WERI-Rb-1 (cell line): ENCODE measurements at regions not wholly inside any gene's neighbourhood (a gene's known extent, or its start where the extent isn't known, plus 50 kb on each side); places are given as distances from the start of the nearest gene placed in this dataset.

Experiments used
- DNase-seq: peaks from one replicate; pipeline ENCODE4 v3.0.0-alpha.2; 2020
- H3K27ac ChIP-seq: fragments of 250-450 bp; sonication (Bioruptor Pico); 2 replicates; pipeline ENCODE4 v1.5.1; 2020; ENCODE audit warnings: mild to moderate bottlenecking, moderate library complexity
- H3K27me3 ChIP-seq: fragments of 250-450 bp; sonication (Bioruptor Pico); 2 replicates; pipeline ENCODE4 v1.5.1; 2021; ENCODE audit warnings: mild to moderate bottlenecking, low read depth, moderate library complexity; ENCODE audit not compliant: insufficient read depth, severe bottlenecking
- H3K36me3 ChIP-seq: fragments of 250-450 bp; sonication (Bioruptor Pico); 2 replicates; pipeline ENCODE4 v1.5.1; 2020; ENCODE audit warnings: mild to moderate bottlenecking, moderate library complexity
- H3K4me3 ChIP-seq: 2 replicates; pipeline ENCODE4 v1.5.1; 2011; ENCODE audit warnings: low read depth, mild to moderate bottlenecking, control low read depth, low read length
- H3K9me3 ChIP-seq: fragments of 250-450 bp; sonication (Bioruptor Pico); 2 replicates; pipeline ENCODE4 v1.5.1; 2021; ENCODE audit warnings: mild to moderate bottlenecking, moderate library complexity; ENCODE audit not compliant: severe bottlenecking
- CTCF ChIP-seq: IDR thresholded peaks from 2 replicates; pipeline ENCODE4 v1.5.1; 2011; ENCODE audit warnings: low read depth, mild to moderate bottlenecking, control low read depth, inconsistent platforms, low read length

- no peak for TF ChIP-seq CTCF
- H3K4me3 ChIP-seq: no peak overlapping the region
- no peak for DNase-seq
- no peaks in the 10 kb centered on the region for H3K9me3 ChIP-seq
- no peaks in the 10 kb centered on the region for H3K36me3 ChIP-seq
- no peak overlapping the region for H3K27ac ChIP-seq
- H3K27me3 ChIP-seq: no peaks in the 10 kb centered on the region
Observed at GRCh38 chr10:91071786-91072185, 148.7 kb upstream of the PCGF5 start.

- H3K36me3 ChIP-seq: no peaks in the 10 kb centered on the region
- no peak for DNase-seq
- H3K27ac ChIP-seq: no peak overlapping the region
- no peaks in the 10 kb centered on the region for H3K27me3 ChIP-seq
- no peaks in the 10 kb centered on the region for H3K9me3 ChIP-seq
- no peak overlapping the region for H3K4me3 ChIP-seq
- TF ChIP-seq CTCF: no peak
Observed at GRCh38 chr10:91073286-91073979, 147.0 kb upstream of the PCGF5 start.

- no peak overlapping the region for H3K27ac ChIP-seq
- TF ChIP-seq CTCF: no peak
- no peaks in the 10 kb centered on the region for H3K9me3 ChIP-seq
- DNase-seq: no peak
- no peaks in the 10 kb centered on the region for H3K27me3 ChIP-seq
- no peaks in the 10 kb centered on the region for H3K36me3 ChIP-seq
- no peak overlapping the region for H3K4me3 ChIP-seq
Observed at GRCh38 chr10:91076991-91077548, 143.4 kb upstream of the PCGF5 start.

GRCh38 chr10:91077549-91078071 lies 142.9 kb upstream of the PCGF5 start:
- no peak overlapping the region for H3K27ac ChIP-seq
- no peak for TF ChIP-seq CTCF
- H3K4me3 ChIP-seq: no peak overlapping the region
- no peaks in the 10 kb centered on the region for H3K36me3 ChIP-seq
- no peaks in the 10 kb centered on the region for H3K27me3 ChIP-seq
- DNase-seq: no peak
- H3K9me3 ChIP-seq: no peaks in the 10 kb centered on the region

GRCh38 chr10:91080776-91081175 lies 139.7 kb upstream of the PCGF5 start:
- Histone ChIP-seq H3K27me3 (no peaks in the 10 kb centered on the region), H3K9me3 (no peaks in the 10 kb centered on the region), H3K4me3 (no peak overlapping the region), H3K36me3 (no peaks in the 10 kb centered on the region), H3K27ac (no peak overlapping the region)
- TF ChIP-seq CTCF: no peak
- no peak for DNase-seq
